IMR-90 (cell line): ENCODE measurements at regions not wholly inside any gene's neighbourhood (a gene's known extent, or its start where the extent isn't known, plus 50 kb on each side); places are given as distances from the start of the nearest gene placed in this dataset.

Experiments used
- ATAC-seq: fragments of 200-7000 bp; cut with Tn5 transposase; 2 replicates; pipeline ENCODE4 v1.9.1; 2020; ENCODE audit warnings: low read depth, mild to moderate bottlenecking, moderate library complexity
- BruUV-seq: library from RNA; stranded (reverse); fragments of 400-500 nt; replicated peaks from 2 replicates; lab custom pipeline; 2021; lab: Mats Ljungman, UMichigan
- CTCF ChIA-PET: fragments of 300-600 bp; formaldehyde crosslinking; extraction: SDS; loops from one replicate; lab custom pipeline; 2021; ENCODE audit warnings: antibody characterized with exemption; lab: Yijun Ruan, JAX
- POLR2A ChIA-PET: fragments of 300-600 bp; sonication (Branson Sonifier 250); formaldehyde crosslinking; loops from one replicate; lab custom pipeline; 2022; ENCODE audit warnings: antibody characterized with exemption; ENCODE audit not compliant: unreplicated experiment; lab: Charles Lee
- DNase-seq: peaks from one replicate; pipeline ENCODE4 v3.0.0; 2013
- H2AFZ ChIP-seq: replicated peaks from 2 replicates; pipeline ENCODE3; 2013; ENCODE audit warnings: low read length, mild to moderate bottlenecking; ENCODE audit not compliant: poor library complexity
- H2AK5ac ChIP-seq: 2 replicates; pipeline ENCODE4 v1.6.1; 2013; ENCODE audit warnings: low read depth, low read length, inconsistent platforms
- H2AK9ac ChIP-seq: replicated peaks from 2 replicates; pipeline ENCODE3; 2013; ENCODE audit warnings: mild to moderate bottlenecking, low read depth, low read length, moderate library complexity; ENCODE audit not compliant: poor library complexity
- H2BK120ac ChIP-seq: 2 replicates; pipeline ENCODE4 v1.6.1; 2013; ENCODE audit warnings: low read depth, low read length, inconsistent platforms
- H2BK15ac ChIP-seq: 3 replicates; pipeline ENCODE4 v1.6.1; 2013; ENCODE audit warnings: low read depth, low read length, inconsistent platforms
- H2BK20ac ChIP-seq: 2 replicates; pipeline ENCODE4 v1.6.1; 2013; ENCODE audit warnings: low read depth, mild to moderate bottlenecking, inconsistent platforms, low read length, moderate library complexity
- H2BK5ac ChIP-seq: 2 replicates; pipeline ENCODE4 v1.6.1; 2013; ENCODE audit warnings: mild to moderate bottlenecking, low read depth, low read length, inconsistent platforms; ENCODE audit not compliant: poor library complexity, severe bottlenecking
- H3K14ac ChIP-seq: replicated peaks from 2 replicates; pipeline ENCODE4 v1.6.1; 2013; ENCODE audit warnings: low read depth, low read length, inconsistent platforms
- H3K18ac ChIP-seq: 2 replicates; pipeline ENCODE4 v1.6.1; 2013; ENCODE audit warnings: low read depth, low read length, control low read depth
- H3K23ac ChIP-seq: 2 replicates; pipeline ENCODE4 v1.6.1; 2013; ENCODE audit warnings: low read depth, low read length, inconsistent platforms
- H3K27ac ChIP-seq: 2 replicates; pipeline ENCODE4 v1.5.1; 2013; ENCODE audit warnings: mild to moderate bottlenecking, control low read depth, low read length; ENCODE audit not compliant: insufficient read depth
- H3K27me3 ChIP-seq: 2 replicates; pipeline ENCODE4 v1.6.1; 2013; ENCODE audit warnings: low read length; ENCODE audit not compliant: control insufficient read depth, insufficient read depth
- H3K36me3 ChIP-seq: 2 replicates; pipeline ENCODE4 v1.6.1; 2013; ENCODE audit warnings: low read length, mixed read lengths; ENCODE audit not compliant: control insufficient read depth, insufficient read depth
- H3K4ac ChIP-seq: 2 replicates; pipeline ENCODE4 v1.6.1; 2013; ENCODE audit warnings: low read depth, low read length, inconsistent platforms
- H3K4me1 ChIP-seq: 2 replicates; pipeline ENCODE4 v1.6.1; 2013; ENCODE audit warnings: low read length, mixed read lengths; ENCODE audit not compliant: control insufficient read depth, insufficient read depth
- H3K4me2 ChIP-seq: 2 replicates; pipeline ENCODE4 v1.6.1; 2013; ENCODE audit warnings: low read depth, mild to moderate bottlenecking, control low read depth, low read length, moderate library complexity
- H3K4me3 ChIP-seq: 2 replicates; pipeline ENCODE4 v1.5.1; 2013; ENCODE audit warnings: low read depth, mild to moderate bottlenecking, control low read depth, low read length, moderate library complexity; ENCODE audit not compliant: insufficient read depth
- H3K56ac ChIP-seq: 2 replicates; pipeline ENCODE4 v1.6.1; 2013; ENCODE audit warnings: low read length, inconsistent platforms; ENCODE audit not compliant: insufficient read depth; ENCODE audit errors: extremely low read depth
- H3K79me1 ChIP-seq, 2 experiments: 2 replicates each; pipeline ENCODE4 v1.6.1; 2013; ENCODE audit warnings: low read length in 2 of 2, inconsistent platforms in 1 of 2, low read depth in 1 of 2
- H3K9ac ChIP-seq: 2 replicates; pipeline ENCODE4 v1.6.1; 2013; ENCODE audit warnings: low read depth, low read length, control low read depth
- H3K9me1 ChIP-seq: 2 replicates; pipeline ENCODE4 v1.6.1; 2013; ENCODE audit warnings: low read length, inconsistent platforms; ENCODE audit not compliant: insufficient read depth
- H3K9me3 ChIP-seq: 2 replicates; pipeline ENCODE4 v1.6.1; 2013; ENCODE audit warnings: low read length; ENCODE audit not compliant: control insufficient read depth, insufficient read depth
- H4K20me1 ChIP-seq: 2 replicates; pipeline ENCODE4 v1.6.1; 2013; ENCODE audit warnings: low read length, inconsistent platforms; ENCODE audit not compliant: insufficient read depth
- H4K5ac ChIP-seq: 2 replicates; pipeline ENCODE4 v1.6.1; 2013; ENCODE audit warnings: mild to moderate bottlenecking, low read depth, low read length, control low read depth
- H4K8ac ChIP-seq, 2 experiments: 2 replicates each; pipeline ENCODE4 v1.6.1; 2013; ENCODE audit warnings: low read depth in 2 of 2, low read length in 2 of 2, control low read depth in 1 of 2, inconsistent platforms in 1 of 2
- H4K91ac ChIP-seq: 2 replicates; pipeline ENCODE4 v1.6.1; 2013; ENCODE audit warnings: low read depth, low read length, inconsistent platforms; ENCODE audit not compliant: insufficient read depth
- BHLHE40 ChIP-seq: fragments of 150-350 bp; IDR thresholded peaks from 2 replicates; pipeline ENCODE4 v1.6.1; 2016; ENCODE audit warnings: mild to moderate bottlenecking, low read depth, low read length
- CEBPB ChIP-seq: IDR thresholded peaks from 2 replicates; pipeline ENCODE4 v1.6.1; 2012; ENCODE audit warnings: low read depth, low read length, improper control_type of control experiment
- CHD1 ChIP-seq: IDR thresholded peaks from 2 replicates; pipeline ENCODE4 v1.6.1; 2012; ENCODE audit warnings: low read depth, low read length, improper control_type of control experiment
- CTCF ChIP-seq: conservative IDR thresholded peaks from 2 replicates; pipeline ENCODE4 v1.5.1; 2012; ENCODE audit warnings: mild to moderate bottlenecking, low read depth, low read length, improper control_type of control experiment
- ELK1 ChIP-seq: fragments of 150-350 bp; IDR thresholded peaks from 2 replicates; pipeline ENCODE4 v1.6.1; 2016; ENCODE audit warnings: low read depth, mild to moderate bottlenecking, low read length, moderate library complexity, borderline replicate concordance
- FOS ChIP-seq: fragments of 150-350 bp; IDR thresholded peaks from 2 replicates; pipeline ENCODE4 v1.6.1; 2016; ENCODE audit warnings: low read depth, low read length
- MAFK ChIP-seq: IDR thresholded peaks from 2 replicates; pipeline ENCODE4 v1.6.1; 2012; ENCODE audit warnings: low read depth, low read length, improper control_type of control experiment
- MAZ ChIP-seq: IDR thresholded peaks from 2 replicates; pipeline ENCODE4 v1.6.1; 2012; ENCODE audit warnings: low read depth, mild to moderate bottlenecking, low read length, improper control_type of control experiment, moderate library complexity, borderline replicate concordance
- MXI1 ChIP-seq: IDR thresholded peaks from 2 replicates; pipeline ENCODE4 v1.6.1; 2012; ENCODE audit warnings: low read depth, mild to moderate bottlenecking, low read length, moderate library complexity, borderline replicate concordance
- POLR2A ChIP-seq: IDR thresholded peaks from 2 replicates; pipeline ENCODE4 v1.6.1; 2012; ENCODE audit warnings: mild to moderate bottlenecking, low read depth, low read length
- RAD21 ChIP-seq: IDR thresholded peaks from 2 replicates; pipeline ENCODE4 v1.6.1; 2012; ENCODE audit warnings: low read length, improper control_type of control experiment
- RCOR1 ChIP-seq: IDR thresholded peaks from 2 replicates; pipeline ENCODE4 v1.6.1; 2012; ENCODE audit warnings: mild to moderate bottlenecking, low read length, improper control_type of control experiment; ENCODE audit not compliant: insufficient replicate concordance
- RFX5 ChIP-seq: IDR thresholded peaks from 2 replicates; pipeline ENCODE4 v1.8.0; 2012; ENCODE audit warnings: low read depth, mild to moderate bottlenecking, low read length, moderate library complexity
- SMC3 ChIP-seq: fragments of 150-350 bp; IDR thresholded peaks from 2 replicates; pipeline ENCODE4 v1.6.1; 2016; ENCODE audit warnings: low read depth, mild to moderate bottlenecking, antibody characterized with exemption, low read length, moderate library complexity
- USF2 ChIP-seq: fragments of 150-350 bp; IDR thresholded peaks from 2 replicates; pipeline ENCODE4 v1.6.1; 2017; ENCODE audit warnings: mild to moderate bottlenecking, antibody characterized with exemption, low read length, low read depth
- WGBS, 2 experiments: methylation state at CpG; one replicate each; pipeline versions ENCODE4 v1.1.5 to v1.1.7; 2013; ENCODE audit warnings: missing lambda C conversion rate in 2 of 2; ENCODE audit not compliant: insufficient read length in 1 of 2; ENCODE audit errors: extremely low coverage in 2 of 2; 5-methylcytosine and 5-hydroxymethylcytosine counted together
- dilution Hi-C: fragments of 300-500 bp; cut with HindIII; formaldehyde crosslinking; loops from one replicate; pipeline ENCODE4 v1.14.3; 2018; ENCODE audit warnings: low sequenced_read_pairs; ENCODE audit not compliant: unreplicated experiment
- in situ Hi-C: fragments of 300-500 bp; cut with MboI; formaldehyde crosslinking; loops from 3 replicates; pipeline ENCODE4 v1.14.3; 2019; ENCODE audit warnings: low sequenced_read_pairs, inconsistent platforms, mixed read lengths
- intact Hi-C: fragments of 100-400 bp; cut with micrococcal nuclease; formaldehyde crosslinking; loops from 2 replicates; pipeline ENCODE4 v1.10.0; 2022

- Histone ChIP-seq H3K4me2 (no peak overlapping the region), H3K4me3 (no peak overlapping the region), H4K91ac (no peak overlapping the region), H2BK5ac (no peak overlapping the region), H3K4me1 (no peaks in the 10 kb centered on the region), H3K9me3 (peaks cover 5% of the 10 kb centered on the region), H3K18ac (no peak overlapping the region), H3K4ac (no peak overlapping the region), H4K20me1 (no peaks in the 10 kb centered on the region), H2BK120ac (no peak overlapping the region), H3K79me1 (no peaks in the 10 kb centered on the region), H4K8ac (no peak overlapping the region), H3K36me3 (no peaks in the 10 kb centered on the region), H3K23ac (no peak overlapping the region), H2AK5ac (no peak overlapping the region), H2BK20ac (no peak overlapping the region), H3K27me3 (no peaks in the 10 kb centered on the region; the same call in 1 of the 2 replicates), H3K9ac (no peak overlapping the region), H2AK9ac (no peak overlapping the region), H2AFZ (no peak overlapping the region), H3K9me1 (no peaks in the 10 kb centered on the region), H4K5ac (no peak overlapping the region), H3K27ac (no peak overlapping the region), H2BK15ac (no peak overlapping the region), H3K14ac (no peak overlapping the region), H3K56ac (no peak overlapping the region)
- ChIA-PET POLR2A (no interaction called here), CTCF (interaction anchor here (1.0 kb wide), 1 partner anchor 18 kb away, joined by 3 read pairs; no protein-coding TSS in a partner anchor)
- in situ Hi-C loops (no loop called here), dilution Hi-C loops (no loop called here), intact Hi-C loops (no loop called here)
- DNase-seq, result no peak
- TF ChIP-seq SMC3 (no peak), FOS (no peak), POLR2A (no peak), MXI1 (no peak), USF2 (no peak), MAZ (no peak), RAD21 (no peak), RCOR1 (no peak), CEBPB (no peak), CHD1 (no peak), ELK1 (no peak), RFX5 (no peak), CTCF (no peak), BHLHE40 (no peak), MAFK (no peak)
- BruUV-seq, result no TSS peak
- no CpG with 5 or more reads among the region's 1 CpG for WGBS, 2 experiments
- ATAC-seq, result no peak
Measured at GRCh38 chr3:127113571-127113891, 79.4 kb upstream of the PRR23E start.
